Tongue (tissue), 1 donor: ENCODE measurements at regions not wholly inside any gene's neighbourhood (a gene's known extent, or its start where the extent isn't known, plus 50 kb on each side); places are given as distances from the start of the nearest gene placed in this dataset.

Source experiments
- DNase-seq: peaks from one replicate; pipeline ENCODE4 v3.0.0-alpha.2; 2015

DNA sequence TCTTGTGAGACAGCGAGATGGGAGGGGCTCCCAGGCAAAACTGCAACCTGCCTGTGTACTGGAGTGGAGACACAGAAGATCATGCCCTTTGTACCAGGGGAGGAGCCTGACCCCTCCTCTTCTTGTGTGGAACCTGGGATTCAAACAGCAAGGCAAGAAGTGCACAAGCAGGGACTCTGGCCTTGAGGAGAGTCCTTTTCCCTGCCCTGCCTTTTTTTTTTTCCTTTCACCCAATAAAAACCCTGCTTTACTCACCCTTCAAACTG lies 251.8 kb upstream of the OPRM1 start:
- DNase-seq: no peak

- no peak for DNase-seq
Observed at GRCh38 chr6:153781306-153781705, 257.7 kb upstream of the OPRM1 start.

GRCh38 chr6:153780011-153780410 lies 259.0 kb upstream of the OPRM1 start:
- DNase-seq: no peak

DNA sequence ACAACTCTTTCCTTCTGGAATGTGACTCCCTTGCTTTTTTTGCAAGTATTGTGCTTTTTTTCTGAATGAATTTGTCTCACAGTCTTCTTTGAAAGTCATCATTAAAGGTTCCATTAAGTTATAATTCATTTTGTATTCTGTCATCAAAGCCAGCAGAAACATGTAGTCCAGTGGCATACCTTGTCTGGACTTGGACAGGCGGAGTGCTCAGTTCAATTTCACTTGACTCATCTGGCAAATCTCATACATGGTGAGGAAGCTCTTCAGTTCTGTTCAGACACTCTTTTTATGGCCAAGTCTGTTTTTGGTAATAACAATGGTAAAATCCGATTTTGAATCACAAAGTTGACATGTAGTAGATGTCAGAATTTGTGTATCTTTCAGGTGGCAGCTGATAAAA lies 260.8 kb upstream of the OPRM1 start:
- DNase-seq: no peak

DNA sequence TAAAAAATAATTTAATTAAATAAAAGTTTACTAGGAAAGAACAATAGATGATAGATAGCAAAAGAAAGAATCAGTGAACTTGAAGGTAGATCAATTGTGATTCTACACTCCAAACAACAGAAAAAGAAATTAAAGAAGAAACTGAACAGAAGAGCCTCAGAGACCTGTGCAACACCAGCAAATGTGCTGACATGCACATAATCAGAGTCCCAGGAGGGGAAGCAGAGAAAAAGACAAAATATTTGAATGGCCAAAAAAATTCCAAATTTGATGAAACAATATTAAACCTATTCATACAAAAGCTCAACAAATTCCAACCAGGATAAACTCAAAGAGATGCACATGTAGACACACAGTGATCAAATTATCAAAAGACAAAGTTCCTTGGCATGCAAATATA lies 267.5 kb upstream of the OPRM1 start:
- no peak for DNase-seq

GRCh38 chr6:153767127-153767526 lies 271.9 kb upstream of the OPRM1 start:
- no peak for DNase-seq

DNA sequence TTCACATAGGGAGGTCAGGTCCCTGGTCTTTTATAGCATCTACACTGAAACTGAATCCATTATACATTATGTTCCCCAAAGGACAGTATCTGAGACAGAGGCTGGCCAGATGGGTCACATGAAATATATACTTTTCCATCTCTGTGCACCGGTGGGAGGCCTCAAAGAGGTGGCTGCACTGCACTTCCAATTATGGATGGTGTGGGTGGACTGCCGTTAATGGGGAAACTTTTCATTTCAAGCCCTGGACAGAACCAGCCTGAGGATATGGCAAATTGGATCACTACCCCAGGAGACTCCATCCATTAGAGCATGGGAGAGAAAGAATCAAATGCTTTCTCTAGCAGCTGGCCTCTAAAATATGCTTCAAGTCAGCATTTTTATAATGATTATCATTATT lies 280.5 kb upstream of the OPRM1 start:
- no peak for DNase-seq

DNA sequence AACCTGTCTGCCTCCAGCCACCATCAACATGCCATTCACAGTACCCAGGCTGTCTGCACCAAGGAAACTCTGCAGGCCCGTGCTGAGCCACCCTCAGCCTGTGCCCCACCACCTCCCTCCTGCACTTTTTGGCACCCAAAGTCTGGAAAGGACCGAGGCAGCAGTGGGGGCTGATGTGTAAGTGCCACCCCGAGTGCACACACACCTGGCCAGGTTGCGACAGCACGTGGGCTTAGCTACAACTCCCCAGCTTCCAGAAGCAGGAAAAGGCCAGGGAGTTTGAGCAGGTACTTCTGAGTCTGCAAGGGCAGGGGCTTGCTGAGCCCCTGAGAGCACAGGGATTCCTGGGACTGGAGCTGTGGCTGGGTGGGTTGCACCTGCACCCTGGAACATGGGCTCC lies 303.3 kb upstream of the OPRM1 start:
- DNase-seq: no peak

DNA sequence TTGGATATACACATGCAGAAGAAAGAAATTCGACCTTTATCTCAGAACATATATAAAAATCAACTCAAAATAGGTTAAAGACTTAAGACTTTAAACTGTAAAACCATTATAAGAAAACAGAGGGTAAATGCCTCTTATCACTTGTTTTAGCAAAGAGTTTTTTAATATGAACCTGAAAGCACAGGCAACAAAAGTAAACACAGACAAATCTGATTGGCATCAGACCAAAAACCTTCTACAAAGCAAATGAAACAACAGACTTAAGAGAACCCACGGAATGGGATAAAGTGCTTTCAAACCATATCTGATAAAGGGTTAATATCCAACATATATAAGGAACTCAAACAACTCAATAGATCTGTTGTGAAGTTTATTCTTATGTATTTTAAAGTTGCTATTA lies 309.9 kb upstream of the OPRM1 start:
- DNase-seq: no peak

DNA sequence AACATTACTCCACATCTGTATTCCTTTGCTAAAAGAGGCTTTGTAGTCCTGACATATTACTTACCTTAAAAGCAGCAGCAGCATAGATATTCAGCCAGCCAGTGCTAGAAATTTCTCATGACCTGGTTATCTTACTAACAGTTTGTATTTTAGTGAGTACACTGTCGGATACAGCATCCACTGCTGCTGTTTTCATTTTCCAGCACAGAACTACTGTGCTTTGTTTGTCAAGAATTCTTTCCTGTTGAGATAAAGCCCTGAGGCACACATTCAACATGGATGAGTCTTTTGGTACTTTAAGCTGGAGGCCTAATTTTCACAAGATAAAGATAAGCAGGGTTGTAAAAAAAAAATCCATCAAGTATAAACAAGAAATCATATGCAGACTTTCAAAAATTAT lies 311.2 kb upstream of the OPRM1 start:
- no peak for DNase-seq

GRCh38 chr6:153725456-153725855 lies 313.6 kb upstream of the OPRM1 start:
- DNase-seq: no peak

DNA sequence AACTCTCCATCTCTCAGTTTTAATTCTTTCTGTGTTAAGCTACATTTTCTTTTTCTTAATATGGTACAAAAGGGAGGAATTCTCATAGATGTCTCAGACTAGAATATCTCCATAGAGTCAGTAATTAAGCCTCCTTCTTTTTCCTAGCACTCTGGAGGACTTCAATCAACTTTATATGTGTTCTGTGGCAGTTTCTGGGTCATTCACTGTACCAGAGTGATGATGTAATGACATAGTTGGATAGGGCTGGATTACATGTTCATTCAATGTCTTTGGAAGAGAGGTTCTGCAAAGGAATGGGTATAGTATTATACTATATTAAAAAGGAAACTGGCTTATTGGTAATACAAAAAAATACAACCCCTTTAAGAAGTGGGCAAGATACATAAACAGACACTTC lies 318.3 kb upstream of the OPRM1 start:
- no peak for DNase-seq

GRCh38 chr6:153705429-153705828 lies 333.6 kb upstream of the OPRM1 start:
- no peak for DNase-seq

DNA sequence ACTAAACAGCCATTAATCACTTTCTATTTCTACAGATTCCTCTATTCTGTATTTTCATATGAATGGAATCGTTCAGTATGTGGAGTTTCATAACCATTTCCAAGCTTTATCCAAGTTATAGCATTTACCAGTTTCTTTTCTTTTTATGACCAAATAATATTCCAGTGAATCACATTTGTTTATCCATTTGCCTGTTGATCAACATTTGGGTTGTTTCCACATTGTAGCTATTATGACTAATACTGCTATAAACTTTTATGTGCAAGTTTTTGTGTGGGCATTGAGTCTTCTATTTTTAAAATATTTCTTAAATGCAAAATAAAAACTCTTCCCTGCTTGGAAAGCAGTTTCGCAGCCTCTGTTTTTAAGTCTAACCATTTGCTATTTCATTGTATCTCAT lies 336.4 kb upstream of the OPRM1 start:
- no peak for DNase-seq

GRCh38 chr6:153698637-153699036 lies 340.4 kb upstream of the OPRM1 start:
- DNase-seq: no peak

- DNase-seq: no peak
Observed at GRCh38 chr6:153698001-153698400, 341.0 kb upstream of the OPRM1 start.

GRCh38 chr6:153677522-153677921 lies 361.5 kb upstream of the OPRM1 start:
- no peak for DNase-seq

DNA sequence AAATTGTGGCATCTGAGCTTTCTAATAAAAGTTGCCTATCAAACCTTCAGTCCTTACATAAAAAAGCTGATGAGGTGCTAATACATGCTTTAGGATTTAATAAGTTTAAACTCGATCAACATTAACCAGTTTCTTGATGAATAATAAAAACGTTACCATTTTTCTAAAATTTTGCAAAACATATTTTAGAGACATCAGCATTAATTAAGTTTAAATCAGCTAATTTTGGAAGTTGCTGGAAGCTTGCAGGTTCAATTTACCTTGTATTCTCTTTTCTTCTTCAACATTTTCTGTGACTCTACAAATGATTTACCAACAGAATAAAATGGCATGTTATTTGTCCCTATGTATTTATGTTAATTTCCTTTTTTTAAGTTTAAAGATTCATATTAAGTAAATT lies 365.3 kb upstream of the OPRM1 start:
- no peak for DNase-seq

DNA sequence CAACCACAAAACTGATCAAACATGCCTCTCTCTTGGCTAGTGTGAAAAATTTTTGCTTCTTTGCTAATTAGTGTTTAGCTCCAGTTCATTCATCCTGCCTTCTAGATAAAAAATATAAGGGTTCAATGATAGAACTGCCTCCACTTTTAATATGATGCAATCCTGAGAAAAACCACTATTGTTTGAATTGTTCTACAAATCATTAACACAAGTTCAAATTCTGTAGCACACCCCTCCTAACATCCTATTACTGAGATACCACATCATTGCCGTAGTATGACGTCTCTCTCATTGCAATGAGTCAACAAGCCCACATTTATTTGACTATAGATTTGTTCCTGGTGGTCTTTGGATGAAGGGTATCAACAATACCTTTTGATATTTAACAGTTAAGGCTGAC lies 365.8 kb upstream of the OPRM1 start:
- no peak for DNase-seq

GRCh38 chr6:153670403-153671026 lies 368.5 kb upstream of the OPRM1 start:
- no peak for DNase-seq

GRCh38 chr6:153668758-153669157 lies 370.3 kb upstream of the OPRM1 start:
- no peak for DNase-seq

GRCh38 chr6:153662982-153663381 lies 376.1 kb upstream of the OPRM1 start:
- DNase-seq: no peak

- DNase-seq: no peak
Observed at GRCh38 chr6:153645326-153645725, 393.7 kb upstream of the OPRM1 start.

DNA sequence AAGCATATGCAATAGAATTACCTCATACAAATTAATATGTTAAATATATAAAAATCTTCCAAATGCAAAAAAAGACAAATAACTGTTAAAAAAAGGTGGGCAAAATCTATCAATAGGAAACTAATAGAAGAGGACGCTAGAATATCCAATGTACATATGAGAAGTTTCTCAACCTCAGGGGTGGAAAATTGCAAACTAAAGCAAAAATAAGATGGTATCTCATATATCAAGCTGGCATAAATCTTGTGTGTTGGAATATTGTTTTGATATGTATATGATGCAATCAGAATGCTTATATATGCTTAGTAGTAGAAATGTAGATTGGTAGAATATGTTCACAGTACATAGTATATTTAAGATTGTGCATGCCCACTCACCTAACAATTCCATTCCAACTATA lies 395.0 kb upstream of the OPRM1 start:
- no peak for DNase-seq

GRCh38 chr6:153634416-153634815 lies 404.6 kb upstream of the OPRM1 start:
- no peak for DNase-seq

GRCh38 chr6:153625089-153625488 lies 414.0 kb upstream of the OPRM1 start:
- DNase-seq: peak; percentile 67
